PC-3 (cell line): ENCODE measurements at regions not wholly inside any gene's neighbourhood (a gene's known extent, or its start where the extent isn't known, plus 50 kb on each side); places are given as distances from the start of the nearest gene placed in this dataset.

ENCODE experiments used
- ATAC-seq: fragments of 200-7000 bp; cut with Tn5 transposase; 2 replicates; pipeline ENCODE4 v1.9.1; 2020; ENCODE audit warnings: mild to moderate bottlenecking, moderate library complexity
- BruUV-seq: library from RNA; stranded (reverse); fragments of 400-500 nt; replicated peaks from 2 replicates; lab custom pipeline; 2021; lab: Mats Ljungman, UMichigan
- CTCF ChIA-PET: fragments of 300-600 bp; sonication (Branson Sonifier 250); formaldehyde crosslinking; loops from one replicate; lab custom pipeline; 2022; ENCODE audit warnings: antibody characterized with exemption; lab: Charles Lee
- POLR2A ChIA-PET: fragments of 300-600 bp; sonication (Branson Sonifier 250); formaldehyde crosslinking; loops from one replicate; lab custom pipeline; 2022; ENCODE audit warnings: antibody characterized with exemption; ENCODE audit not compliant: unreplicated experiment; lab: Charles Lee
- DNase-seq: peaks from one replicate; pipeline ENCODE4 v3.0.0-alpha.2; 2015
- H2AFZ ChIP-seq: fragments of 300-600 bp; sonication (generic); 2 replicates; pipeline ENCODE4 v1.6.0; 2016; ENCODE audit warnings: antibody characterized with exemption, low read length
- H3F3A ChIP-seq: fragments of 300-600 bp; sonication (generic); one replicate; pipeline ENCODE4 v1.6.0; 2017; ENCODE audit warnings: antibody characterized with exemption, low read length, control low read depth, mild to moderate bottlenecking; ENCODE audit not compliant: unreplicated experiment
- H3K27ac ChIP-seq: fragments of 300-600 bp; sonication (generic); 2 replicates; pipeline ENCODE4 v1.5.1; 2016; ENCODE audit warnings: mild to moderate bottlenecking, low read length
- H3K27me3 ChIP-seq: fragments of 300-600 bp; sonication (generic); 2 replicates; pipeline ENCODE4 v1.6.1; 2016; ENCODE audit warnings: low read length, mixed read lengths
- H3K36me3 ChIP-seq: fragments of 300-600 bp; sonication (generic); 2 replicates; pipeline ENCODE4 v1.6.1; 2016; ENCODE audit warnings: low read depth, mixed run types, low read length, mixed read lengths
- H3K4me1 ChIP-seq: fragments of 300-600 bp; sonication (generic); 2 replicates; pipeline ENCODE4 v1.5.1; 2016; ENCODE audit warnings: low read length; ENCODE audit not compliant: insufficient read depth
- H3K4me2 ChIP-seq: fragments of 300-600 bp; sonication (generic); 2 replicates; pipeline ENCODE4 v1.6.0; 2016; ENCODE audit warnings: low read length
- H3K4me3 ChIP-seq: fragments of 300-600 bp; sonication (generic); 2 replicates; pipeline ENCODE4 v1.5.1; 2016; ENCODE audit warnings: mild to moderate bottlenecking, low read length, mixed read lengths
- H3K79me2 ChIP-seq: fragments of 300-600 bp; sonication (generic); 2 replicates; pipeline ENCODE4 v1.6.1; 2017; ENCODE audit warnings: low read length, mixed read lengths
- H3K9ac ChIP-seq: fragments of 300-600 bp; sonication (generic); 2 replicates; pipeline ENCODE4 v1.6.0; 2016; ENCODE audit warnings: mild to moderate bottlenecking, low read length
- H3K9me2 ChIP-seq: fragments of 300-600 bp; sonication (generic); replicated peaks from 2 replicates; pipeline ENCODE4 v1.6.1; 2016; ENCODE audit warnings: mixed run types, low read length, mixed read lengths
- H3K9me3 ChIP-seq: fragments of 300-600 bp; sonication (generic); 2 replicates; pipeline ENCODE4 v1.6.1; 2016; ENCODE audit warnings: low read length, mixed read lengths
- H4K20me1 ChIP-seq: fragments of 300-600 bp; sonication (generic); 2 replicates; pipeline ENCODE4 v1.6.1; 2016; ENCODE audit warnings: low read length, mixed read lengths
- EZH2 ChIP-seq: fragments of 300-600 bp; sonication (generic); IDR thresholded peaks from one replicate; pipeline ENCODE4 v1.6.1; 2017; ENCODE audit warnings: antibody characterized with exemption, mild to moderate bottlenecking, low read length; ENCODE audit not compliant: unreplicated experiment
- EZH2phosphoT487 ChIP-seq: fragments of 300-600 bp; sonication (generic); IDR thresholded peaks from 2 replicates; pipeline ENCODE4 v1.6.1; 2018; ENCODE audit warnings: mild to moderate bottlenecking, antibody characterized with exemption, low read length, borderline replicate concordance
- intact Hi-C: fragments of 100-400 bp; cut with micrococcal nuclease; formaldehyde crosslinking; loops from 2 replicates; pipeline ENCODE4 v1.9.0; 2023
- TF ChIP-seq, protein P1 (sequence below): fragments of 300-600 bp; sonication (generic); conservative IDR thresholded peaks from 2 replicates; pipeline ENCODE4 v1.5.1; 2017; ENCODE audit warnings: antibody characterized with exemption, low read depth, mild to moderate bottlenecking, low read length

DNA sequence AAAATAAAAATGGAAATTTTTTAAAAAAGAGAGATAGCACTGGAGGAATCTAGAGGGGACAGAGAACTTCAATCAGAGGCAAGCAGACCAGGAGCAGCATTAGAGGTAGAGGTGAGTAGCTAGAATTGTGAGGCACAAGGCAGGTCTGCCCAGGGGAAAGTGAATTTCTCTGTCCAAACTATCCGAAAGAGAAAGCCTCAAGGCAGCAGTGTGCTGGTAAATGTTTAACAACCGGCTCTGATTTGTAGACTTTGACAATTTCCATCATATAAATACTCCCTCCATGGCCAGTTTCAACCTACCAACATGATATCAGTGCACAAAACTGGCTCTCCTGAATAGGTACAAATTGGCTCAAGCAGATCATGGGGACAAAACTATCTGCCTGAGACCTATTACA is 160.6 kb upstream of the EGLN3 start:
- H3K27me3 ChIP-seq = no peaks in the 10 kb centered on the region
- TF ChIP-seq EZH2phosphoT487 = no peak
- TF ChIP-seq EZH2 = no peak
- TF ChIP-seq, protein P1, sequence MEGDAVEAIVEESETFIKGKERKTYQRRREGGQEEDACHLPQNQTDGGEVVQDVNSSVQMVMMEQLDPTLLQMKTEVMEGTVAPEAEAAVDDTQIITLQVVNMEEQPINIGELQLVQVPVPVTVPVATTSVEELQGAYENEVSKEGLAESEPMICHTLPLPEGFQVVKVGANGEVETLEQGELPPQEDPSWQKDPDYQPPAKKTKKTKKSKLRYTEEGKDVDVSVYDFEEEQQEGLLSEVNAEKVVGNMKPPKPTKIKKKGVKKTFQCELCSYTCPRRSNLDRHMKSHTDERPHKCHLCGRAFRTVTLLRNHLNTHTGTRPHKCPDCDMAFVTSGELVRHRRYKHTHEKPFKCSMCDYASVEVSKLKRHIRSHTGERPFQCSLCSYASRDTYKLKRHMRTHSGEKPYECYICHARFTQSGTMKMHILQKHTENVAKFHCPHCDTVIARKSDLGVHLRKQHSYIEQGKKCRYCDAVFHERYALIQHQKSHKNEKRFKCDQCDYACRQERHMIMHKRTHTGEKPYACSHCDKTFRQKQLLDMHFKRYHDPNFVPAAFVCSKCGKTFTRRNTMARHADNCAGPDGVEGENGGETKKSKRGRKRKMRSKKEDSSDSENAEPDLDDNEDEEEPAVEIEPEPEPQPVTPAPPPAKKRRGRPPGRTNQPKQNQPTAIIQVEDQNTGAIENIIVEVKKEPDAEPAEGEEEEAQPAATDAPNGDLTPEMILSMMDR = no peak
- H3F3A ChIP-seq = no peaks in the 10 kb centered on the region
- intact Hi-C loops = loop anchor here (5.0 kb wide), 1 partner anchor 116 kb away; no protein-coding TSS in a partner anchor
- H3K4me3 ChIP-seq = no peak overlapping the region
- no peak overlapping the region for H3K9ac ChIP-seq
- peaks cover 25% of the 10 kb centered on the region for H3K4me1 ChIP-seq
- ChIA-PET POLR2A (no interaction called here), CTCF (no interaction called here)
- no peaks in the 10 kb centered on the region for H3K79me2 ChIP-seq
- no peak overlapping the region for H3K4me2 ChIP-seq
- H3K36me3 ChIP-seq = no peaks in the 10 kb centered on the region
- no peak overlapping the region for H2AFZ ChIP-seq
- BruUV-seq = no TSS peak
- H3K27ac ChIP-seq = no peak overlapping the region
- H3K9me2 ChIP-seq = no peaks in the 10 kb centered on the region
- no peaks in the 10 kb centered on the region for H4K20me1 ChIP-seq
- H3K9me3 ChIP-seq = no peaks in the 10 kb centered on the region
- no peak for ATAC-seq
- DNase-seq = no peak

GRCh38 chr14:34110531-34110930 is 159.7 kb upstream of the EGLN3 start:
- H3K79me2 ChIP-seq = no peaks in the 10 kb centered on the region
- TF ChIP-seq EZH2 (no peak), EZH2phosphoT487 (no peak)
- TF ChIP-seq, protein P1 = no peak
- no peaks in the 10 kb centered on the region for H3K9me3 ChIP-seq
- ChIA-PET CTCF (no interaction called here), POLR2A (no interaction called here)
- peaks cover 25% of the 10 kb centered on the region for H3K4me1 ChIP-seq
- H2AFZ ChIP-seq = no peak overlapping the region
- no peak overlapping the region for H3K4me3 ChIP-seq
- no peaks in the 10 kb centered on the region for H3K36me3 ChIP-seq
- H3K27me3 ChIP-seq = no peaks in the 10 kb centered on the region
- no peak for DNase-seq
- H4K20me1 ChIP-seq = no peaks in the 10 kb centered on the region
- H3K27ac ChIP-seq = no peak overlapping the region
- no peak overlapping the region for H3K4me2 ChIP-seq
- no peak overlapping the region for H3K9ac ChIP-seq
- ATAC-seq = no peak
- H3F3A ChIP-seq = no peaks in the 10 kb centered on the region
- BruUV-seq = no TSS peak
- intact Hi-C loops = loop anchor here (5.0 kb wide), 1 partner anchor 117 kb away; no protein-coding TSS in a partner anchor
- no peaks in the 10 kb centered on the region for H3K9me2 ChIP-seq

GRCh38 chr14:34107441-34107840 is 156.6 kb upstream of the EGLN3 start:
- no TSS peak for BruUV-seq
- Histone ChIP-seq H3K4me1 (peaks cover 9% of the 10 kb centered on the region), H2AFZ (no peak overlapping the region), H4K20me1 (no peaks in the 10 kb centered on the region), H3K79me2 (no peaks in the 10 kb centered on the region), H3K4me3 (no peak overlapping the region), H3K27me3 (no peaks in the 10 kb centered on the region), H3F3A (no peaks in the 10 kb centered on the region), H3K27ac (no peak overlapping the region), H3K9me3 (no peaks in the 10 kb centered on the region), H3K9ac (no peak overlapping the region), H3K4me2 (0 out of 2 replicates have a peak overlapping the region, but pooled peaks have one; percentile 5), H3K36me3 (no peaks in the 10 kb centered on the region), H3K9me2 (no peaks in the 10 kb centered on the region)
- intact Hi-C loops = no loop called here
- POLR2A ChIA-PET = no interaction called here
- ATAC-seq (no peak), DNase-seq (peak; percentile 54)
- CTCF ChIA-PET = interaction anchor here (0.6 kb wide), 2 partner anchors 48 to 193 kb away, joined by 4 read pairs; no protein-coding TSS in a partner anchor
- TF ChIP-seq EZH2 = no peak
- TF ChIP-seq, protein P1 = no peak
- no peak for TF ChIP-seq EZH2phosphoT487
